ENCODE measurements at regions not wholly inside any gene's neighbourhood (a gene's known extent, or its start where the extent isn't known, plus 50 kb on each side); places are given as distances from the start of the nearest gene placed in this dataset.

- no peaks in the 10 kb centered on the region for H3K36me3 ChIP-seq (ENCODE audit: insufficient read depth, low read length)
- no peaks in the 10 kb centered on the region for H4K20me1 ChIP-seq (ENCODE audit: insufficient read depth)
- H3K9me2 ChIP-seq (ENCODE audit: insufficient read depth, low read length): no peaks in the 10 kb centered on the region
Observed at GRCh38 chr1:5157175-5157574, 502.8 kb downstream of the AJAP1 start.

GRCh38 chr1:5156416-5157120 is 502.2 kb downstream of the AJAP1 start:
- Histone ChIP-seq H3K27me3 (ENCODE audit: insufficient read depth, low read depth, low read length) (no peaks in the 10 kb centered on the region), H2AFZ (ENCODE audit: low read depth, low read length) (no peak overlapping the region)
- no peak for TF ChIP-seq SMC3 (conservative IDR thresholded peaks at IDR 0.05; ENCODE audit: poor library complexity)
- no peak for TF ChIP-seq TAF1 (IDR thresholded peaks at IDR 0.05; ENCODE audit: low read depth)
- no peak for TF ChIP-seq RAD21 (conservative IDR thresholded peaks at IDR 0.05)
- TF ChIP-seq EP300 (conservative IDR thresholded peaks at IDR 0.05; ENCODE audit: poor library complexity, severe bottlenecking): no peak

More at GRCh38 chr1:5157175-5157574, 502.8 kb downstream of the AJAP1 start:
- Histone ChIP-seq H3K4me2 (ENCODE audit: low read length) (no peak overlapping the region), H3K27ac (ENCODE audit: low read length) (no peak overlapping the region), H3F3A (ENCODE audit: insufficient read depth, low read length, poor library complexity, severe bottlenecking) (no peaks in the 10 kb centered on the region), H3K27me3 (ENCODE audit: insufficient read depth, low read depth, low read length) (no peaks in the 10 kb centered on the region), H3K9ac (ENCODE audit: low read length) (no peak overlapping the region), H2AFZ (ENCODE audit: low read depth, low read length) (no peak overlapping the region), H3K4me3 (ENCODE audit: low read length) (no peak overlapping the region), H3K79me2 (replicated peaks; ENCODE audit: insufficient read depth, low read length) (no peaks in the 10 kb centered on the region), H3K9me3 (ENCODE audit: low read length) (no peaks in the 10 kb centered on the region)
- no peak for TF ChIP-seq SMC3 (conservative IDR thresholded peaks at IDR 0.05; ENCODE audit: poor library complexity)
- TF ChIP-seq TAF1 (IDR thresholded peaks at IDR 0.05; ENCODE audit: low read depth): no peak
- no peak for TF ChIP-seq POLR2AphosphoS5 (IDR thresholded peaks at IDR 0.05)
- no peak for TF ChIP-seq CTCF (IDR thresholded peaks at IDR 0.05; ENCODE audit: poor library complexity, severe bottlenecking)
- no peak for TF ChIP-seq EZH2 (IDR thresholded peaks at IDR 0.05; ENCODE audit: borderline replicate concordance, insufficient read depth, low read length, poor library complexity, severe bottlenecking)
- TF ChIP-seq MXI1 (conservative IDR thresholded peaks at IDR 0.05; ENCODE audit: poor library complexity, severe bottlenecking): no peak
- TF ChIP-seq, protein P1, sequence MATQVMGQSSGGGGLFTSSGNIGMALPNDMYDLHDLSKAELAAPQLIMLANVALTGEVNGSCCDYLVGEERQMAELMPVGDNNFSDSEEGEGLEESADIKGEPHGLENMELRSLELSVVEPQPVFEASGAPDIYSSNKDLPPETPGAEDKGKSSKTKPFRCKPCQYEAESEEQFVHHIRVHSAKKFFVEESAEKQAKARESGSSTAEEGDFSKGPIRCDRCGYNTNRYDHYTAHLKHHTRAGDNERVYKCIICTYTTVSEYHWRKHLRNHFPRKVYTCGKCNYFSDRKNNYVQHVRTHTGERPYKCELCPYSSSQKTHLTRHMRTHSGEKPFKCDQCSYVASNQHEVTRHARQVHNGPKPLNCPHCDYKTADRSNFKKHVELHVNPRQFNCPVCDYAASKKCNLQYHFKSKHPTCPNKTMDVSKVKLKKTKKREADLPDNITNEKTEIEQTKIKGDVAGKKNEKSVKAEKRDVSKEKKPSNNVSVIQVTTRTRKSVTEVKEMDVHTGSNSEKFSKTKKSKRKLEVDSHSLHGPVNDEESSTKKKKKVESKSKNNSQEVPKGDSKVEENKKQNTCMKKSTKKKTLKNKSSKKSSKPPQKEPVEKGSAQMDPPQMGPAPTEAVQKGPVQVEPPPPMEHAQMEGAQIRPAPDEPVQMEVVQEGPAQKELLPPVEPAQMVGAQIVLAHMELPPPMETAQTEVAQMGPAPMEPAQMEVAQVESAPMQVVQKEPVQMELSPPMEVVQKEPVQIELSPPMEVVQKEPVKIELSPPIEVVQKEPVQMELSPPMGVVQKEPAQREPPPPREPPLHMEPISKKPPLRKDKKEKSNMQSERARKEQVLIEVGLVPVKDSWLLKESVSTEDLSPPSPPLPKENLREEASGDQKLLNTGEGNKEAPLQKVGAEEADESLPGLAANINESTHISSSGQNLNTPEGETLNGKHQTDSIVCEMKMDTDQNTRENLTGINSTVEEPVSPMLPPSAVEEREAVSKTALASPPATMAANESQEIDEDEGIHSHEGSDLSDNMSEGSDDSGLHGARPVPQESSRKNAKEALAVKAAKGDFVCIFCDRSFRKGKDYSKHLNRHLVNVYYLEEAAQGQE (IDR thresholded peaks at IDR 0.05; ENCODE audit: borderline replicate concordance): no peak
- no peak for TF ChIP-seq RAD21 (conservative IDR thresholded peaks at IDR 0.05)

More at GRCh38 chr1:5156416-5157120, 502.2 kb downstream of the AJAP1 start:
- H3K9me2 ChIP-seq (ENCODE audit: insufficient read depth, low read length): no peaks in the 10 kb centered on the region
- H3K4me2 ChIP-seq (ENCODE audit: low read length): no peak overlapping the region
- H3K9me3 ChIP-seq (ENCODE audit: low read length): no peaks in the 10 kb centered on the region
- H3K79me2 ChIP-seq (replicated peaks; ENCODE audit: insufficient read depth, low read length): no peaks in the 10 kb centered on the region
- H3K9ac ChIP-seq (ENCODE audit: low read length): no peak overlapping the region
- H3K27ac ChIP-seq (ENCODE audit: low read length): no peak overlapping the region
- no peaks in the 10 kb centered on the region for H3K36me3 ChIP-seq (ENCODE audit: insufficient read depth, low read length)
- no peaks in the 10 kb centered on the region for H3F3A ChIP-seq (ENCODE audit: insufficient read depth, low read length, poor library complexity, severe bottlenecking)
- H3K4me3 ChIP-seq (ENCODE audit: low read length): no peak overlapping the region
- H4K20me1 ChIP-seq (ENCODE audit: insufficient read depth): no peaks in the 10 kb centered on the region
